Peyer's patch (tissue), 4 donors: ENCODE measurements at regions not wholly inside any gene's neighbourhood (a gene's known extent, or its start where the extent isn't known, plus 50 kb on each side); places are given as distances from the start of the nearest gene placed in this dataset.

Experiments
- POLR2A ChIP-seq, 2 donors: fragments of 450-650 bp; IDR thresholded peaks; one replicate each; pipeline ENCODE4 v1.5.1; 2017; ENCODE audit warnings: antibody characterized with exemption in 2 of 2, mild to moderate bottlenecking in 2 of 2, moderate library complexity in 2 of 2
- TF ChIP-seq, protein P1 (sequence below), 6 experiments: fragments of 450-650 bp in 4 of 6; fragments of 200-600 bp in 2 of 6; sonication (generic) in 1 of 6; IDR thresholded peaks; one replicate each; pipeline ENCODE4 v1.5.1; 2017 to 2019; ENCODE audit warnings: antibody characterized with exemption in 6 of 6, mild to moderate bottlenecking in 3 of 6, moderate library complexity in 1 of 6

GRCh38 chr5:135151256-135151655, 117.2 kb upstream of the PITX1 start:
- TF ChIP-seq, protein P1, sequence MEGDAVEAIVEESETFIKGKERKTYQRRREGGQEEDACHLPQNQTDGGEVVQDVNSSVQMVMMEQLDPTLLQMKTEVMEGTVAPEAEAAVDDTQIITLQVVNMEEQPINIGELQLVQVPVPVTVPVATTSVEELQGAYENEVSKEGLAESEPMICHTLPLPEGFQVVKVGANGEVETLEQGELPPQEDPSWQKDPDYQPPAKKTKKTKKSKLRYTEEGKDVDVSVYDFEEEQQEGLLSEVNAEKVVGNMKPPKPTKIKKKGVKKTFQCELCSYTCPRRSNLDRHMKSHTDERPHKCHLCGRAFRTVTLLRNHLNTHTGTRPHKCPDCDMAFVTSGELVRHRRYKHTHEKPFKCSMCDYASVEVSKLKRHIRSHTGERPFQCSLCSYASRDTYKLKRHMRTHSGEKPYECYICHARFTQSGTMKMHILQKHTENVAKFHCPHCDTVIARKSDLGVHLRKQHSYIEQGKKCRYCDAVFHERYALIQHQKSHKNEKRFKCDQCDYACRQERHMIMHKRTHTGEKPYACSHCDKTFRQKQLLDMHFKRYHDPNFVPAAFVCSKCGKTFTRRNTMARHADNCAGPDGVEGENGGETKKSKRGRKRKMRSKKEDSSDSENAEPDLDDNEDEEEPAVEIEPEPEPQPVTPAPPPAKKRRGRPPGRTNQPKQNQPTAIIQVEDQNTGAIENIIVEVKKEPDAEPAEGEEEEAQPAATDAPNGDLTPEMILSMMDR (IDR thresholded peaks at IDR 0.05), result no peak
- TF ChIP-seq POLR2A (IDR thresholded peaks at IDR 0.05), result no peak
